K562 (cell line): ENCODE measurements at regions not wholly inside any gene's neighbourhood (a gene's known extent, or its start where the extent isn't known, plus 50 kb on each side); places are given as distances from the start of the nearest gene placed in this dataset.

ENCODE experiments used
- ATAC-seq: fragments of 200-7000 bp; cut with Tn5 transposase; 3 replicates; pipeline ENCODE4 v1.9.1; 2020; ENCODE audit warnings: moderate library complexity
- BruUV-seq: library from RNA; stranded (reverse); fragments of 400-500 nt; replicated peaks from 2 replicates; lab custom pipeline; 2021; lab: Mats Ljungman, UMichigan
- CTCF ChIA-PET: fragments of 300-600 bp; formaldehyde crosslinking; extraction: SDS; loops from one replicate; lab custom pipeline; 2021; ENCODE audit warnings: low intra/inter-chr PET ratio; lab: Yijun Ruan, JAX
- POLR2A ChIA-PET: fragments of 300-600, 350-650 bp; sonication (Branson Sonifier 250); formaldehyde crosslinking; extraction: SDS; loops from one replicate; lab custom pipeline; 2021; ENCODE audit warnings: antibody characterized with exemption, inconsistent platforms; lab: Yijun Ruan, JAX
- DNase-seq, 4 experiments: peaks; one replicate each; pipeline versions ENCODE4 v3.0.0 to v3.0.0-alpha.2; 2011 to 2018; ENCODE audit warnings: low spot score in 3 of 4, mixed read lengths in 3 of 4; ENCODE audit errors: extremely low read depth in 1 of 4
- FAIRE-seq: peaks from 2 replicates; lab custom pipeline; 2011; peaks lifted over from hg19 to GRCh38; lab: Jason Lieb, UNC
- H2AFZ ChIP-seq: 2 replicates; pipeline ENCODE4 v1.6.0; 2011; ENCODE audit warnings: low read depth, low read length, control low read depth, inconsistent platforms
- H3K27ac ChIP-seq: fragments of 200-600 bp; 3 replicates; pipeline ENCODE4 v1.8.0; 2011; ENCODE audit warnings: low read depth, mild to moderate bottlenecking, control low read depth, inconsistent platforms, low read length, moderate library complexity, mixed read lengths; ENCODE audit errors: extremely low read depth
- H3K27me3 ChIP-seq, 2 experiments: fragments of 300-600 bp in 1 of 2; 2 replicates in 1 of 2; 3 replicates in 1 of 2; pipeline versions ENCODE4 v1.6.0 to v1.8.0; 2011; ENCODE audit warnings: inconsistent platforms in 2 of 2, low read length in 2 of 2, mild to moderate bottlenecking in 1 of 2, mixed read lengths in 1 of 2, moderate library complexity in 1 of 2; ENCODE audit not compliant: control insufficient read depth in 2 of 2, insufficient read depth in 2 of 2
- H3K36me3 ChIP-seq: fragments of 300-600 bp; 3 replicates; pipeline ENCODE4 v1.8.0; 2011; ENCODE audit warnings: mild to moderate bottlenecking, low read length, inconsistent platforms; ENCODE audit not compliant: control insufficient read depth, insufficient read depth
- H3K4me1 ChIP-seq, 2 experiments: fragments of 200-600 bp in 1 of 2; replicated peaks in 1 of 2; 2 replicates in 1 of 2; 3 replicates in 1 of 2; pipeline versions ENCODE4 v1.5.1 to v1.8.0; 2011; ENCODE audit warnings: inconsistent platforms in 2 of 2, low read length in 2 of 2, mild to moderate bottlenecking in 1 of 2, mixed read lengths in 1 of 2, moderate library complexity in 1 of 2; ENCODE audit not compliant: control insufficient read depth in 2 of 2, insufficient read depth in 2 of 2
- H3K4me2 ChIP-seq: 2 replicates; pipeline ENCODE4 v1.6.1; 2011; ENCODE audit warnings: low read length, control low read depth, inconsistent platforms, mixed read lengths; ENCODE audit not compliant: insufficient read depth
- H3K4me3 ChIP-seq: fragments of 200-600 bp; sonication (generic), shearing (Covaris generic); 2 replicates; pipeline ENCODE4 v1.5.1; 2016; ENCODE audit warnings: control low read depth, inconsistent platforms
- H3K79me2 ChIP-seq: fragments of 200-600 bp; 3 replicates; pipeline ENCODE4 v1.8.0; 2011; ENCODE audit warnings: low read length, inconsistent platforms; ENCODE audit not compliant: control insufficient read depth, insufficient read depth
- H3K9ac ChIP-seq, 2 experiments: 2 replicates each; pipeline versions ENCODE4 v1.6.0 to v1.6.1; 2011; ENCODE audit warnings: low read depth in 2 of 2, low read length in 2 of 2, control low read depth in 1 of 2, inconsistent platforms in 1 of 2, mild to moderate bottlenecking in 1 of 2, mixed read lengths in 1 of 2; ENCODE audit not compliant: insufficient read depth in 1 of 2
- H3K9me1 ChIP-seq: one replicate; pipeline ENCODE4 v1.6.0; 2011; ENCODE audit warnings: inconsistent platforms, mild to moderate bottlenecking, low read length, moderate library complexity; ENCODE audit not compliant: control insufficient read depth, insufficient read depth
- H3K9me3 ChIP-seq: replicated peaks from 2 replicates; pipeline ENCODE4 v1.5.1; 2011; ENCODE audit warnings: low read depth, low read length, inconsistent platforms; ENCODE audit not compliant: control insufficient read depth, insufficient read depth
- H4K20me1 ChIP-seq: replicated peaks from 2 replicates; pipeline ENCODE4 v1.6.1; 2011; ENCODE audit warnings: low read length, inconsistent platforms, mixed read lengths; ENCODE audit not compliant: control insufficient read depth, insufficient read depth
- CREB3 ChIP-seq: fragments of 450-650 bp; conservative IDR thresholded peaks from 2 replicates; pipeline ENCODE4 v1.6.1; 2016; ENCODE audit warnings: missing genetic modification characterization, low read depth, mild to moderate bottlenecking, missing compliant biosample characterization, moderate library complexity
- NFE2L1 ChIP-seq: fragments of 450-650 bp; IDR thresholded peaks from 2 replicates; pipeline ENCODE4 v1.6.1; 2016; ENCODE audit warnings: missing genetic modification characterization, low read depth, mild to moderate bottlenecking, missing compliant biosample characterization, moderate library complexity, borderline replicate concordance
- NR2F6 ChIP-seq: fragments of 450-650 bp; formaldehyde crosslinking; IDR thresholded peaks from 2 replicates; pipeline ENCODE4 v1.4.0; 2020; ENCODE audit warnings: mild to moderate bottlenecking
- RBM22 ChIP-seq: fragments of 200-400 bp; formaldehyde crosslinking; IDR thresholded peaks from 2 replicates; pipeline ENCODE4 v1.6.1; 2018; ENCODE audit warnings: low read length, low read depth; ENCODE audit not compliant: poor library complexity, severe bottlenecking
- ZFX ChIP-seq: sonication (generic); formaldehyde crosslinking; IDR thresholded peaks from 2 replicates; pipeline ENCODE4 v1.8.0; 2022; ENCODE audit warnings: mild to moderate bottlenecking, missing genetic modification reagents, moderate library complexity
- ZNF121 ChIP-seq: sonication (generic); formaldehyde crosslinking; conservative IDR thresholded peaks from 2 replicates; pipeline ENCODE4 v1.8.0; 2022; ENCODE audit warnings: missing genetic modification reagents
- ZNF316 ChIP-seq: fragments of 450-650 bp; IDR thresholded peaks from 2 replicates; pipeline ENCODE4 v1.6.1; 2016
- ZNF75A ChIP-seq: fragments of 450-650 bp; formaldehyde crosslinking; IDR thresholded peaks from 2 replicates; pipeline ENCODE4 v1.4.0; 2020; ENCODE audit warnings: mild to moderate bottlenecking
- WGBS: fragments of 100-300 bp; shearing (Covaris generic); methylation state at CpG from one replicate; pipeline ENCODE4 v1.1.6; 2016; ENCODE audit warnings: low coverage, mixed read lengths; ENCODE audit not compliant: insufficient coverage; ENCODE audit errors: missing lambda C conversion rate; 5-methylcytosine and 5-hydroxymethylcytosine counted together
- in situ Hi-C: fragments of 300-500 bp; cut with MboI; formaldehyde crosslinking; loops from 4 replicates; pipeline ENCODE4 v1.15.0; 2018; ENCODE audit warnings: inconsistent platforms, mixed read lengths
- intact Hi-C: fragments of 100-400 bp; cut with micrococcal nuclease; formaldehyde crosslinking; loops from 2 replicates; pipeline ENCODE4 v1.14.2; 2022
- TF ChIP-seq, protein P1 (sequence below): sonication (generic); formaldehyde crosslinking; IDR thresholded peaks from 2 replicates; pipeline ENCODE4 v1.8.1; 2022; ENCODE audit warnings: missing genetic modification reagents
- TF ChIP-seq, protein P2 (sequence below): fragments of 250-450 bp; sonication (Bioruptor Pico); IDR thresholded peaks from 2 replicates; pipeline ENCODE4 v1.5.0; 2020; ENCODE audit warnings: mild to moderate bottlenecking, borderline replicate concordance
- TF ChIP-seq, protein P3 (sequence below): IDR thresholded peaks from 3 replicates; pipeline ENCODE4 v1.6.1; 2011; ENCODE audit warnings: borderline replicate concordance, mild to moderate bottlenecking; ENCODE audit not compliant: insufficient read length, insufficient read depth
- TF ChIP-seq, protein P4 (sequence below), 2 experiments: fragments of 450-650 bp in 1 of 2; sonication (generic) in 1 of 2; formaldehyde crosslinking in 1 of 2; IDR thresholded peaks in 1 of 2; conservative IDR thresholded peaks in 1 of 2; 2 replicates each; pipeline versions ENCODE4 v1.6.1 to v1.8.1; 2016 to 2023; ENCODE audit warnings: mild to moderate bottlenecking in 2 of 2, moderate library complexity in 2 of 2, inconsistent platforms in 1 of 2, missing genetic modification reagents in 1 of 2

DNA sequence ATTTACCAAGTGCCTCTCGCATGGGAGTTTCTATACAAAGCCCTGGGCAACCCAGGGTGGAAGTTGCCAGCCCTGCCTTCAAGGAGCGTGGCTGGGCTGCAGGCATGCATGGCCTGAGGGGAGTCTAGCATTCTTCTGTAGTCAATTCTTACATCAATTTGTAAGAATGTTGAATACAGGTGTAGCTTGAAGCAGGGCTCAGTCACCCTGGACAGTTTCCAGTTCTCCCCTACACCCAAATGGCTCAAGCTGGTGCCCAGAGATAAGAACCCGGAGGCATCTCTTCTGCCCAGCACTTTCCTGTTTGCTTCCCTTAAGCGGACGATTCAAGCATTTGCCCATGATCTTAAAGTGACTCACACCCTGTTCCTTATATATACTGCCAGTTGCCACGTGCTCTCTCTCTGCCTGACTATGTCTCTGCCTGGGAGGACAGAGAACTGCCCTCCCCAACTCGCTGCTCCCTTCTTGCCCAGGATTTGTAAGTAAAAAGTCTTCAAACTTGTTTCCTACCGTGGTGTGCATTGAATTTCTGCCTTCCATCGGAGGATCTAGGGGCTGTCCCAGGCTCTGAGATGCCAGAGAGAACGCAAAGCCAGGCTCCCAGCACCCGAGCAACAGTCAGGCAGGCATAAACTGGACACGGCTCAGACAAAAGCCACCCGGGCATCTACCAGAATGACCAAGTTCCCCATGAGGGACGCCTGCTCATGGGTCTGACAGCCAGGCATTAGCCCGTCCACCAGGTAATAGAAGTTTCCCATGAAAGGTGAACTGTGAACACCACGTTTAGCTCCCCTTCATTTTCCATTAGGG is 50.9 kb upstream of the AJAP1 start:
- H2AFZ ChIP-seq = no peak overlapping the region
- no peaks in the 10 kb centered on the region for H3K9me3 ChIP-seq
- under 1% methylated on average over 16 of the region's 16 CpGs for WGBS
- no peak overlapping the region for H3K4me3 ChIP-seq
- FAIRE-seq (no peak), ATAC-seq (no peak), DNase-seq (no peak)
- no peaks in the 10 kb centered on the region for H3K4me1 ChIP-seq
- intact Hi-C loops = no loop called here
- in situ Hi-C loops = no loop called here
- no peaks in the 10 kb centered on the region for H3K9me1 ChIP-seq
- H3K9ac ChIP-seq = no peak overlapping the region
- H3K79me2 ChIP-seq = no peaks in the 10 kb centered on the region
- no peaks in the 10 kb centered on the region for H4K20me1 ChIP-seq
- H3K27me3 ChIP-seq = peaks cover 5 to 43% of the 10 kb centered on the region in 2 experiments; a peak in 3 of 5 replicates
- no peak overlapping the region for H3K4me2 ChIP-seq
- no peak overlapping the region for H3K27ac ChIP-seq
- H3K36me3 ChIP-seq = no peaks in the 10 kb centered on the region
- ChIA-PET POLR2A (interaction anchor here (1.7 kb wide), 1 partner anchor 11 kb away, joined by 8 read pairs; no protein-coding TSS in a partner anchor), CTCF (no interaction called here)
- no TSS peak for BruUV-seq
- TF ChIP-seq ZFX (CRISPR knock-in tag) (no peak), ZNF75A (no peak), NFE2L1 (tag) (no peak), NR2F6 (no peak), ZNF121 (CRISPR knock-in tag) (no peak), CREB3 (tag) (no peak), RBM22 (no peak), ZNF316 (no peak)
- TF ChIP-seq, protein P1, sequence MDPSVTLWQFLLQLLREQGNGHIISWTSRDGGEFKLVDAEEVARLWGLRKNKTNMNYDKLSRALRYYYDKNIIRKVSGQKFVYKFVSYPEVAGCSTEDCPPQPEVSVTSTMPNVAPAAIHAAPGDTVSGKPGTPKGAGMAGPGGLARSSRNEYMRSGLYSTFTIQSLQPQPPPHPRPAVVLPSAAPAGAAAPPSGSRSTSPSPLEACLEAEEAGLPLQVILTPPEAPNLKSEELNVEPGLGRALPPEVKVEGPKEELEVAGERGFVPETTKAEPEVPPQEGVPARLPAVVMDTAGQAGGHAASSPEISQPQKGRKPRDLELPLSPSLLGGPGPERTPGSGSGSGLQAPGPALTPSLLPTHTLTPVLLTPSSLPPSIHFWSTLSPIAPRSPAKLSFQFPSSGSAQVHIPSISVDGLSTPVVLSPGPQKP (CRISPR knock-in tag) = no peak
- TF ChIP-seq, protein P2, sequence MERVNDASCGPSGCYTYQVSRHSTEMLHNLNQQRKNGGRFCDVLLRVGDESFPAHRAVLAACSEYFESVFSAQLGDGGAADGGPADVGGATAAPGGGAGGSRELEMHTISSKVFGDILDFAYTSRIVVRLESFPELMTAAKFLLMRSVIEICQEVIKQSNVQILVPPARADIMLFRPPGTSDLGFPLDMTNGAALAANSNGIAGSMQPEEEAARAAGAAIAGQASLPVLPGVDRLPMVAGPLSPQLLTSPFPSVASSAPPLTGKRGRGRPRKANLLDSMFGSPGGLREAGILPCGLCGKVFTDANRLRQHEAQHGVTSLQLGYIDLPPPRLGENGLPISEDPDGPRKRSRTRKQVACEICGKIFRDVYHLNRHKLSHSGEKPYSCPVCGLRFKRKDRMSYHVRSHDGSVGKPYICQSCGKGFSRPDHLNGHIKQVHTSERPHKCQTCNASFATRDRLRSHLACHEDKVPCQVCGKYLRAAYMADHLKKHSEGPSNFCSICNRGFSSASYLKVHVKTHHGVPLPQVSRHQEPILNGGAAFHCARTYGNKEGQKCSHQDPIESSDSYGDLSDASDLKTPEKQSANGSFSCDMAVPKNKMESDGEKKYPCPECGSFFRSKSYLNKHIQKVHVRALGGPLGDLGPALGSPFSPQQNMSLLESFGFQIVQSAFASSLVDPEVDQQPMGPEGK (CRISPR knock-in tag) = no peak
- TF ChIP-seq, protein P3, sequence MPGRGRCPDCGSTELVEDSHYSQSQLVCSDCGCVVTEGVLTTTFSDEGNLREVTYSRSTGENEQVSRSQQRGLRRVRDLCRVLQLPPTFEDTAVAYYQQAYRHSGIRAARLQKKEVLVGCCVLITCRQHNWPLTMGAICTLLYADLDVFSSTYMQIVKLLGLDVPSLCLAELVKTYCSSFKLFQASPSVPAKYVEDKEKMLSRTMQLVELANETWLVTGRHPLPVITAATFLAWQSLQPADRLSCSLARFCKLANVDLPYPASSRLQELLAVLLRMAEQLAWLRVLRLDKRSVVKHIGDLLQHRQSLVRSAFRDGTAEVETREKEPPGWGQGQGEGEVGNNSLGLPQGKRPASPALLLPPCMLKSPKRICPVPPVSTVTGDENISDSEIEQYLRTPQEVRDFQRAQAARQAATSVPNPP = no peak
- TF ChIP-seq, protein P4, sequence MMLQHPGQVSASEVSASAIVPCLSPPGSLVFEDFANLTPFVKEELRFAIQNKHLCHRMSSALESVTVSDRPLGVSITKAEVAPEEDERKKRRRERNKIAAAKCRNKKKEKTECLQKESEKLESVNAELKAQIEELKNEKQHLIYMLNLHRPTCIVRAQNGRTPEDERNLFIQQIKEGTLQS (IDR thresholded peaks at IDR 0.05) = no peak
- TF ChIP-seq, protein P4 (CRISPR knock-in tag; conservative IDR thresholded peaks at IDR 0.05) = no peak
